Stimulated activated naive CD8-positive, alpha-beta T cell treated with anti-CD3 and anti-CD28 coated beads, Interleukin-15, Interleukin-2, amounts not matched to agents 100 ng/mL and 50 ng/mL, for 24 hours (primary cell): ENCODE measurements at regions not wholly inside any gene's neighbourhood (a gene's known extent, or its start where the extent isn't known, plus 50 kb on each side); places are given as distances from the start of the nearest gene placed in this dataset.
"Not testable (repeated sequence)": the region's sequence is repeated elsewhere in the genome, so short reads cannot be mapped to it uniquely, and the experiment has no call there.

Source experiments
- H3K27ac Mint-ChIP-seq: one replicate; pipeline ENCODE4 v1.8.0; 2021; ENCODE audit warnings: mild to moderate bottlenecking, mixed read lengths
- H3K27me3 Mint-ChIP-seq: one replicate; pipeline ENCODE4 v1.8.0; 2021; ENCODE audit warnings: mixed read lengths
- H3K36me3 Mint-ChIP-seq: one replicate; pipeline ENCODE4 v1.8.0; 2021; ENCODE audit warnings: low read depth, mixed read lengths
- H3K4me1 Mint-ChIP-seq: one replicate; pipeline ENCODE4 v1.8.0; 2021; ENCODE audit warnings: low read depth, mixed read lengths
- H3K4me3 Mint-ChIP-seq: one replicate; pipeline ENCODE4 v1.8.0; 2021; ENCODE audit warnings: mild to moderate bottlenecking, mixed read lengths
- H3K9me3 Mint-ChIP-seq: one replicate; pipeline ENCODE4 v1.8.0; 2021; ENCODE audit warnings: mixed read lengths

- no peaks in the 10 kb centered on the region for H3K4me1 Mint-ChIP-seq
- no peaks in the 10 kb centered on the region for H3K9me3 Mint-ChIP-seq
- H3K27ac Mint-ChIP-seq = no peak overlapping the region
- H3K27me3 Mint-ChIP-seq = no peaks in the 10 kb centered on the region
- no peaks in the 10 kb centered on the region for H3K36me3 Mint-ChIP-seq
- H3K4me3 Mint-ChIP-seq = no peak overlapping the region
These were observed 98.2 kb upstream of the TBC1D5 start for GRCh38 chr3:17840651-17841050.

DNA sequence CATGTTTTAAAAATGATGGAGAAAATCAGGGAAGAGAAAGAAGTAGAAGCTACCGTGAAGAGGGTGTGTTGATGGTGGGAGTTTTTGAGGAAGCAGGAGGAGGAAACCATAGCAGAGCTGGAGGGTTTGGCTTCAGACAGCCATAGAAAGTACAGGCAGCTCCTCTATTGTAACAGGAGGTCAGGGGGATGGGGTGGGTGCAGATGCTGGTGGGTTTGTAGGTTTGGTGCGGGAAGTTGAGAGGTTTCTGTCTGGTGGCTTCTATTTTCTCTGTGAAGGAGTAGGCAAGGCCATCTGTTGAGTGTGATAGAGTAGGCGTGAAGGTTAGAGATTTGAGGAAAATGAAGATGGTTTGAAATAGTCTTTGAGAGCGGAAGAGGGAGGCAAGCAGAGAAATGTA lies 97.7 kb upstream of the TBC1D5 start:
- H3K4me1 Mint-ChIP-seq = no peaks in the 10 kb centered on the region
- no peak overlapping the region for H3K4me3 Mint-ChIP-seq
- H3K27ac Mint-ChIP-seq = no peak overlapping the region
- H3K36me3 Mint-ChIP-seq = no peaks in the 10 kb centered on the region
- no peaks in the 10 kb centered on the region for H3K9me3 Mint-ChIP-seq
- H3K27me3 Mint-ChIP-seq = no peaks in the 10 kb centered on the region

GRCh38 chr3:17836919-17837318 lies 94.5 kb upstream of the TBC1D5 start:
- H3K4me3 Mint-ChIP-seq = no peak overlapping the region
- peaks cover 5% of the 10 kb centered on the region for H3K27me3 Mint-ChIP-seq
- no peaks in the 10 kb centered on the region for H3K36me3 Mint-ChIP-seq
- H3K9me3 Mint-ChIP-seq = no peaks in the 10 kb centered on the region
- H3K4me1 Mint-ChIP-seq = no peaks in the 10 kb centered on the region
- no peak overlapping the region for H3K27ac Mint-ChIP-seq

GRCh38 chr3:17836092-17836491 lies 93.7 kb upstream of the TBC1D5 start:
- H3K9me3 Mint-ChIP-seq = no peaks in the 10 kb centered on the region
- no peaks in the 10 kb centered on the region for H3K36me3 Mint-ChIP-seq
- H3K4me3 Mint-ChIP-seq = no peak overlapping the region
- H3K4me1 Mint-ChIP-seq = no peaks in the 10 kb centered on the region
- no peak overlapping the region for H3K27ac Mint-ChIP-seq
- peaks cover 5% of the 10 kb centered on the region for H3K27me3 Mint-ChIP-seq

DNA sequence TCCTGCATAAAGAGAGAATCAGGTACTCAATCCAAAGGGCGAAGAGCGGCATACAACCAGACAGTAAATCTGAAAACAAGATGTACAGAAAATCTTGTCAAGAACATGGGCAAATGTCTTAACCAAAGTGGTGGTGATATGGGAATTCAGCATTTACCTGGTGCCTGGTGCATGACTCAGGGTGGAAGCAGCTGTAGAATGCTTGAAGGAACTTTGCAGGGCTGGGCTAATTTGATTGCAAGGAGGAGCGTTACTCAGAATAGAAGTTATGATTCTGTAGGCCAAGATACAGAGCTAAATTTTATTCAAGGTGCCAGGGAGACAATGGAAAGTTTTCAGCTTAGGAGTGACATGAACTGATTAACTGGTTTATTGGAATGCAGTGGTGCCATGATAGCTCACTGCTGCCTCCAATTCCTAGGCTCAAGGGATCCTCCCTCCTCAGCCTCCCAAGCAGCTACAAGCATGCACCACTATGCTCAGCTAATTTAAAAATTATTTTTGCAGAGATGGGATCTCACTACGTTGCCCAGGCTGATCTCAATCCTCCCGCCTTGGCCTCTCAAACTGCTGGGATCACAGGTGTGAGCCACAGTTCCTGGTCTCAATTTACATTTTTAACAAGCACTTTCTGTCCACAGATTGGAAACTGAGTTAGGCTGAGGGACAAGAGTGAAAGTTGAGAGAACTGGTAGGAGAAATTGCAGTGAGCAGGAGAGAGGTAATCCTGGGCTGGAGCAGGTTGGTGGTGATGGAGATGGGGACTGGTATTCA lies 91.5 kb upstream of the TBC1D5 start:
- no peaks in the 10 kb centered on the region for H3K4me1 Mint-ChIP-seq
- H3K4me3 Mint-ChIP-seq = no peak overlapping the region
- H3K27me3 Mint-ChIP-seq = peaks cover 5% of the 10 kb centered on the region
- no peaks in the 10 kb centered on the region for H3K9me3 Mint-ChIP-seq
- no peak overlapping the region for H3K27ac Mint-ChIP-seq
- H3K36me3 Mint-ChIP-seq = no peaks in the 10 kb centered on the region

GRCh38 chr3:17832016-17832415 lies 89.6 kb upstream of the TBC1D5 start:
- no peaks in the 10 kb centered on the region for H3K9me3 Mint-ChIP-seq
- no peak overlapping the region for H3K4me3 Mint-ChIP-seq
- H3K27ac Mint-ChIP-seq = no peak overlapping the region
- no peaks in the 10 kb centered on the region for H3K36me3 Mint-ChIP-seq
- H3K27me3 Mint-ChIP-seq = peaks cover 5% of the 10 kb centered on the region
- H3K4me1 Mint-ChIP-seq = no peaks in the 10 kb centered on the region

- H3K27ac Mint-ChIP-seq = no peak overlapping the region
- no peaks in the 10 kb centered on the region for H3K9me3 Mint-ChIP-seq
- H3K27me3 Mint-ChIP-seq = peaks cover 5% of the 10 kb centered on the region
- H3K36me3 Mint-ChIP-seq = no peaks in the 10 kb centered on the region
- no peaks in the 10 kb centered on the region for H3K4me1 Mint-ChIP-seq
- H3K4me3 Mint-ChIP-seq = no peak overlapping the region
These were observed 88.9 kb upstream of the TBC1D5 start for GRCh38 chr3:17831366-17831765.

GRCh38 chr3:17830788-17831187 lies 88.4 kb upstream of the TBC1D5 start:
- no peak overlapping the region for H3K27ac Mint-ChIP-seq
- no peaks in the 10 kb centered on the region for H3K36me3 Mint-ChIP-seq
- no peaks in the 10 kb centered on the region for H3K9me3 Mint-ChIP-seq
- H3K4me1 Mint-ChIP-seq = no peaks in the 10 kb centered on the region
- peaks cover 5% of the 10 kb centered on the region for H3K27me3 Mint-ChIP-seq
- no peak overlapping the region for H3K4me3 Mint-ChIP-seq

DNA sequence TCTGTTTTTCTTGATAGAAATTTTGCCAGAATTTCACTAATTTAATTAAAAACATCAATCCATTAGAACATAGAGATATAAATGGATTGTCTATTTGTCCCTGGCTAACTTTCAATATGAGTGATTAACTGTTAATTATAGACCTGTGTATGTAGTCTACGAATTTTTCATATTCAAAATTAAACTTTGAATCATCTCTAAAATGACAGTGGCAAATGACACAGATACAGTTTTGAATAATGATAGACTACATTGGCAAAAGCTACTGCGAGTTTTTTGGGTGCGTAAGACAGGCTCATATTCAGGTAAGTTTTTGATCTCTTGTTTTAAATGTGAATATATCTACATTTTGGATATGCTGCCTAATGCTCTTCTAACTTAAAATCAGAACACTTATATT lies 86.0 kb upstream of the TBC1D5 start:
- Mint-ChIP-seq H3K4me3 (no peak overlapping the region), H3K27me3 (peaks cover 6% of the 10 kb centered on the region)

GRCh38 chr3:17825298-17825697 lies 82.9 kb upstream of the TBC1D5 start:
- no peaks in the 10 kb centered on the region for H3K4me1 Mint-ChIP-seq
- H3K4me3 Mint-ChIP-seq = no peak overlapping the region
- H3K9me3 Mint-ChIP-seq = no peaks in the 10 kb centered on the region
- no peaks in the 10 kb centered on the region for H3K36me3 Mint-ChIP-seq
- H3K27me3 Mint-ChIP-seq = peaks cover 6% of the 10 kb centered on the region
- no peak overlapping the region for H3K27ac Mint-ChIP-seq

More for the DNA sequence above, 86.0 kb upstream of the TBC1D5 start:
- no peaks in the 10 kb centered on the region for H3K4me1 Mint-ChIP-seq
- H3K36me3 Mint-ChIP-seq = no peaks in the 10 kb centered on the region
- no peak overlapping the region for H3K27ac Mint-ChIP-seq
- H3K9me3 Mint-ChIP-seq = no peaks in the 10 kb centered on the region

- no peak overlapping the region for H3K4me3 Mint-ChIP-seq
- peaks cover 6% of the 10 kb centered on the region for H3K27me3 Mint-ChIP-seq
- no peak overlapping the region for H3K27ac Mint-ChIP-seq
- no peaks in the 10 kb centered on the region for H3K36me3 Mint-ChIP-seq
- no peaks in the 10 kb centered on the region for H3K4me1 Mint-ChIP-seq
- no peaks in the 10 kb centered on the region for H3K9me3 Mint-ChIP-seq
These were observed 81.4 kb upstream of the TBC1D5 start for GRCh38 chr3:17823816-17824215.

GRCh38 chr3:17823036-17823435 lies 80.6 kb upstream of the TBC1D5 start:
- Mint-ChIP-seq H3K27ac (no peak overlapping the region), H3K9me3 (no peaks in the 10 kb centered on the region), H3K27me3 (peaks cover 6% of the 10 kb centered on the region)

DNA sequence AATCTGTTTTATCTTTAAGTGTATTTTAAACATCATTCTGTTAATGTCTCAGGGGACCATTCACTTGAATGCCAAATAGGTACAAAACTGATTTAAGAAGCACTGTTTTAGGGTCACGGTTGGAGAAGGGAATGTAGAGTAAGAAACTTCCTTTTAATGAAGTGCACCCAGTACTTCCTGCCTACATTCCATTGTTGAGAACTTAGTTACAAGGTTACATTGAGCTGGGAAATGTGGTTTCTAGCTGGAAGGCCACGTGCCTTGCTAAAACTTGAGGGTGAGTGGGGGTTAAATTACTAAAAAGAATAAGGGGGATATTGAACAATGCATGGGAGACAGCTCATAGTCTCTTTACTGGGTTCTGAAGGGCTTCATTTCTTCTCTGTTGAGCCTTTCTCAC lies 78.3 kb upstream of the TBC1D5 start:
- Mint-ChIP-seq H3K9me3 (no peaks in the 10 kb centered on the region), H3K4me1 (no peaks in the 10 kb centered on the region), H3K27me3 (peaks cover 5% of the 10 kb centered on the region), H3K4me3 (no peak overlapping the region), H3K36me3 (no peaks in the 10 kb centered on the region), H3K27ac (no peak overlapping the region)

More at GRCh38 chr3:17823036-17823435, 80.6 kb upstream of the TBC1D5 start:
- Mint-ChIP-seq H3K4me3 (no peak overlapping the region), H3K36me3 (no peaks in the 10 kb centered on the region), H3K4me1 (no peaks in the 10 kb centered on the region)

- no peak overlapping the region for H3K27ac Mint-ChIP-seq
- H3K4me1 Mint-ChIP-seq = no peaks in the 10 kb centered on the region
- H3K27me3 Mint-ChIP-seq = peaks cover under 1% of the 10 kb centered on the region
- no peak overlapping the region for H3K4me3 Mint-ChIP-seq
- no peaks in the 10 kb centered on the region for H3K36me3 Mint-ChIP-seq
- H3K9me3 Mint-ChIP-seq = no peaks in the 10 kb centered on the region
These were observed 77.8 kb upstream of the TBC1D5 start for GRCh38 chr3:17820275-17820674.

GRCh38 chr3:17817973-17818372 lies 75.5 kb upstream of the TBC1D5 start:
- not testable (repeated sequence) for H3K9me3 Mint-ChIP-seq, H3K27me3 Mint-ChIP-seq, H3K4me3 Mint-ChIP-seq, H3K4me1 Mint-ChIP-seq, H3K27ac Mint-ChIP-seq, H3K36me3 Mint-ChIP-seq

DNA sequence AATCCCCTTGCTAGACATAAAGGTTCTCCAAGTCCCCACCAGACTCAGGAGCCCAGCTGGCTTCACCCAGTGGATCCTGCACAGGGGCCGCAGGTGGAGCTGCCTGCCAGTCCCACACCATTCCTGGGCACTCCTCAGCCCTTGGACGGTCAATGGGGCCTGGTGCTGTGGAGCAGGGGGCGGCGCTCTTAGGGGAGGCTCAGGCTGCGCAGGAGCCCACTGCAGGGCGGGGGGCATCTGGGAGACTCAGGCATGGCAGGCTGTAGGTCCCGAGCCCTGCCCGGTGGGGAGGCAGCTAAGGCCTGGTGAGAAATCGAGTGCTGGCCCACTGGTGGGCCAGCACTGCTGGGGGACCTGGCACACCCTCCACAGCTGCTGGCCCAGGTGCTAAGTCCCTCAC lies 75.1 kb upstream of the TBC1D5 start:
- H3K27me3 Mint-ChIP-seq = no peaks in the 10 kb centered on the region
- no peak overlapping the region for H3K4me3 Mint-ChIP-seq
- no peaks in the 10 kb centered on the region for H3K4me1 Mint-ChIP-seq
- H3K27ac Mint-ChIP-seq = no peak overlapping the region
- no peaks in the 10 kb centered on the region for H3K36me3 Mint-ChIP-seq
- H3K9me3 Mint-ChIP-seq = no peaks in the 10 kb centered on the region
